ENCODE measurements at regions not wholly inside any gene's neighbourhood (a gene's known extent, or its start where the extent isn't known, plus 50 kb on each side); places are given as distances from the start of the nearest gene placed in this dataset.
A peak's percentile ranks its signal among the peaks of the same experiment; 100 is the strongest.
"Not testable (repeated sequence)": the region's sequence is repeated elsewhere in the genome, so short reads cannot be mapped to it uniquely, and the experiment has no call there.

- H3K4me3 ChIP-seq = no peak overlapping the region
- peak; percentile 50 for DNase-seq
- no peaks in the 10 kb centered on the region for H3K9me3 ChIP-seq
- H3K27me3 ChIP-seq = no peaks in the 10 kb centered on the region
- no peaks in the 10 kb centered on the region for H3K36me3 ChIP-seq
Measured at GRCh38 chr6:111925296-111925695, 52.0 kb upstream of the FYN start.

- no peaks in the 10 kb centered on the region for H3K27me3 ChIP-seq
- no peak for DNase-seq
- H3K9me3 ChIP-seq = peaks cover under 1% of the 10 kb centered on the region; the same call in 1 of the 2 replicates
- H3K4me3 ChIP-seq = no peak overlapping the region
- H3K36me3 ChIP-seq = no peaks in the 10 kb centered on the region
Measured at GRCh38 chr6:111926731-111927302, 53.6 kb upstream of the FYN start.

GRCh38 chr6:111927321-111927720 lies 54.1 kb upstream of the FYN start:
- peaks cover 5% of the 10 kb centered on the region for H3K9me3 ChIP-seq
- H3K36me3 ChIP-seq = no peaks in the 10 kb centered on the region
- H3K4me3 ChIP-seq = no peak overlapping the region
- H3K27me3 ChIP-seq = no peaks in the 10 kb centered on the region
- no peak for DNase-seq

- DNase-seq = no peak
- H3K27me3 ChIP-seq = no peaks in the 10 kb centered on the region
- H3K4me3 ChIP-seq = no peak overlapping the region
- H3K36me3 ChIP-seq = no peaks in the 10 kb centered on the region
- peaks cover 11% of the 10 kb centered on the region for H3K9me3 ChIP-seq
Measured at GRCh38 chr6:111928139-111928538, 54.9 kb upstream of the FYN start.

- H3K36me3 ChIP-seq, H3K27me3 ChIP-seq, H3K4me3 ChIP-seq, DNase-seq: not testable (repeated sequence)
- peaks cover 13% of the 10 kb centered on the region for H3K9me3 ChIP-seq
Measured at GRCh38 chr6:111934611-111935010, 61.4 kb upstream of the FYN start.

GRCh38 chr6:111936718-111937117 lies 63.5 kb upstream of the FYN start:
- H3K36me3 ChIP-seq = no peaks in the 10 kb centered on the region
- no peak for DNase-seq
- H3K27me3 ChIP-seq = no peaks in the 10 kb centered on the region
- no peak overlapping the region for H3K4me3 ChIP-seq
- H3K9me3 ChIP-seq = peaks cover 13% of the 10 kb centered on the region

- DNase-seq = peak; percentile 45
- Histone ChIP-seq H3K36me3 (no peaks in the 10 kb centered on the region), H3K4me3 (no peak overlapping the region), H3K27me3 (no peaks in the 10 kb centered on the region), H3K9me3 (peaks cover 2% of the 10 kb centered on the region; the same call in 1 of the 2 replicates)
Measured at GRCh38 chr6:111938710-111939109, 65.5 kb upstream of the FYN start.

GRCh38 chr6:111939902-111940301 lies 66.7 kb upstream of the FYN start:
- H3K36me3 ChIP-seq = no peaks in the 10 kb centered on the region
- DNase-seq = no peak
- H3K4me3 ChIP-seq = no peak overlapping the region
- H3K27me3 ChIP-seq = no peaks in the 10 kb centered on the region
- H3K9me3 ChIP-seq = peaks cover 2% of the 10 kb centered on the region; the same call in 1 of the 2 replicates

GRCh38 chr6:111940801-111941200 lies 67.5 kb upstream of the FYN start:
- no peak for DNase-seq
- Histone ChIP-seq H3K27me3 (no peaks in the 10 kb centered on the region), H3K9me3 (peaks cover 2% of the 10 kb centered on the region; the same call in 1 of the 2 replicates), H3K36me3 (no peaks in the 10 kb centered on the region), H3K4me3 (no peak overlapping the region)

GRCh38 chr6:111941686-111942330 lies 68.6 kb upstream of the FYN start:
- Histone ChIP-seq H3K27me3 (no peaks in the 10 kb centered on the region), H3K9me3 (peaks cover 2% of the 10 kb centered on the region; the same call in 1 of the 2 replicates), H3K36me3 (no peaks in the 10 kb centered on the region), H3K4me3 (no peak overlapping the region)
- no peak for DNase-seq

GRCh38 chr6:111942561-111942960 lies 69.3 kb upstream of the FYN start:
- H3K36me3 ChIP-seq = no peaks in the 10 kb centered on the region
- H3K4me3 ChIP-seq = no peak overlapping the region
- DNase-seq = no peak
- H3K27me3 ChIP-seq = no peaks in the 10 kb centered on the region
- H3K9me3 ChIP-seq = peaks cover 2% of the 10 kb centered on the region; the same call in 1 of the 2 replicates

GRCh38 chr6:111943266-111943665 lies 70.0 kb upstream of the FYN start:
- no peaks in the 10 kb centered on the region for H3K27me3 ChIP-seq
- H3K36me3 ChIP-seq = no peaks in the 10 kb centered on the region
- no peak for DNase-seq
- peaks cover 2% of the 10 kb centered on the region; the same call in 1 of the 2 replicates for H3K9me3 ChIP-seq
- no peak overlapping the region for H3K4me3 ChIP-seq

GRCh38 chr6:111943726-111944125 lies 70.5 kb upstream of the FYN start:
- no peaks in the 10 kb centered on the region for H3K9me3 ChIP-seq
- no peaks in the 10 kb centered on the region for H3K36me3 ChIP-seq
- no peaks in the 10 kb centered on the region for H3K27me3 ChIP-seq
- H3K4me3 ChIP-seq = no peak overlapping the region
- no peak for DNase-seq

GRCh38 chr6:111944541-111944940 lies 71.3 kb upstream of the FYN start:
- no peak for DNase-seq

GRCh38 chr6:111949546-111949945 lies 76.3 kb upstream of the FYN start:
- Histone ChIP-seq H3K36me3 (no peaks in the 10 kb centered on the region), H3K27me3 (no peaks in the 10 kb centered on the region), H3K4me3 (no peak overlapping the region), H3K9me3 (no peaks in the 10 kb centered on the region)
- DNase-seq = no peak

More at GRCh38 chr6:111944541-111944940, 71.3 kb upstream of the FYN start:
- Histone ChIP-seq H3K4me3 (no peak overlapping the region), H3K36me3 (no peaks in the 10 kb centered on the region), H3K27me3 (no peaks in the 10 kb centered on the region), H3K9me3 (no peaks in the 10 kb centered on the region)

- not testable (repeated sequence) for H3K27me3 ChIP-seq, DNase-seq
Measured at GRCh38 chr6:111949984-111950383, 76.7 kb upstream of the FYN start.

GRCh38 chr6:111950661-111951496 lies 77.6 kb upstream of the FYN start:
- DNase-seq = peak; percentile 72

More at GRCh38 chr6:111949984-111950383, 76.7 kb upstream of the FYN start:
- not testable (repeated sequence) for H3K9me3 ChIP-seq, H3K36me3 ChIP-seq, H3K4me3 ChIP-seq

More at GRCh38 chr6:111950661-111951496, 77.6 kb upstream of the FYN start:
- Histone ChIP-seq H3K9me3 (no peaks in the 10 kb centered on the region), H3K4me3 (no peak overlapping the region), H3K36me3 (no peaks in the 10 kb centered on the region), H3K27me3 (no peaks in the 10 kb centered on the region)
